Gastrocnemius medialis (tissue), 4 donors: ENCODE measurements at regions not wholly inside any gene's neighbourhood (a gene's known extent, or its start where the extent isn't known, plus 50 kb on each side); places are given as distances from the start of the nearest gene placed in this dataset.

ENCODE experiments used
- ATAC-seq, 2 donors: fragments of 150-250 bp; one replicate each; pipeline ENCODE4 v1.9.1; 2016
- DNase-seq, 2 donors: peaks; one replicate each; pipeline ENCODE4 v3.0.0-alpha.2; 2019
- H3K27ac ChIP-seq, 4 donors: fragments of 200-600 bp; sonication (generic); 1 replicate in 1 of 4; 2 replicates in 3 of 4; pipeline ENCODE4 v1.5.1; 2016 to 2018; ENCODE audit warnings: mild to moderate bottlenecking in 2 of 4, moderate library complexity in 1 of 4
- H3K27me3 ChIP-seq, 3 donors: fragments of 200-600 bp; sonication (generic) in 2 of 3; 1 replicate in 1 of 3; 2 replicates in 2 of 3; pipeline versions ENCODE4 v1.5.1 to v1.6.0; 2016 to 2019; ENCODE audit warnings: mild to moderate bottlenecking in 1 of 3, moderate library complexity in 1 of 3
- H3K36me3 ChIP-seq, 2 donors: fragments of 200-600 bp; sonication (generic) in 1 of 2; one replicate each; pipeline ENCODE4 v1.5.1; 2017 to 2018
- H3K4me1 ChIP-seq, 2 donors: fragments of 200-600 bp; sonication (generic) in 1 of 2; one replicate each; pipeline ENCODE4 v1.5.1; 2016 to 2017; ENCODE audit warnings: mild to moderate bottlenecking in 2 of 2
- H3K4me3 ChIP-seq, 4 donors: fragments of 200-600 bp; sonication (generic) in 3 of 4; 1 replicate in 1 of 4; 2 replicates in 3 of 4; pipeline ENCODE4 v1.5.1; 2016 to 2019; ENCODE audit warnings: mild to moderate bottlenecking in 2 of 4
- H3K9me3 ChIP-seq, 3 donors: fragments of 200-600 bp; sonication (generic) in 2 of 3; 1 replicate in 1 of 3; 2 replicates in 2 of 3; pipeline ENCODE4 v1.5.1; 2016 to 2019
- POLR2A ChIP-seq, 2 donors: fragments of 450-650 bp; IDR thresholded peaks; one replicate each; pipeline ENCODE4 v1.6.1; 2017; ENCODE audit warnings: antibody characterized with exemption in 2 of 2, mild to moderate bottlenecking in 2 of 2, moderate library complexity in 2 of 2
- in situ Hi-C, 4 donors: fragments of 200-750 bp; cut with MboI; loops; one replicate each; pipeline versions ENCODE4 v1.15.0 to v1.8.0; 2017; ENCODE audit warnings: low sequenced_read_pairs in 4 of 4
- intact Hi-C: fragments of 100-400 bp; cut with DNase I; formaldehyde crosslinking; loops from one replicate; pipeline ENCODE4 v1.15.1; 2023; ENCODE audit warnings: low total_unique reads
- TF ChIP-seq, protein P1 (sequence below), 5 experiments: fragments of 450-650 bp in 3 of 5; fragments of 200-600 bp in 2 of 5; sonication (generic) in 2 of 5; IDR thresholded peaks in 4 of 5; conservative IDR thresholded peaks in 1 of 5; 1 replicate in 4 of 5; 2 replicates in 1 of 5; pipeline ENCODE4 v1.5.1; 2016 to 2019; ENCODE audit warnings: antibody characterized with exemption in 5 of 5, mild to moderate bottlenecking in 3 of 5, moderate library complexity in 3 of 5

DNA sequence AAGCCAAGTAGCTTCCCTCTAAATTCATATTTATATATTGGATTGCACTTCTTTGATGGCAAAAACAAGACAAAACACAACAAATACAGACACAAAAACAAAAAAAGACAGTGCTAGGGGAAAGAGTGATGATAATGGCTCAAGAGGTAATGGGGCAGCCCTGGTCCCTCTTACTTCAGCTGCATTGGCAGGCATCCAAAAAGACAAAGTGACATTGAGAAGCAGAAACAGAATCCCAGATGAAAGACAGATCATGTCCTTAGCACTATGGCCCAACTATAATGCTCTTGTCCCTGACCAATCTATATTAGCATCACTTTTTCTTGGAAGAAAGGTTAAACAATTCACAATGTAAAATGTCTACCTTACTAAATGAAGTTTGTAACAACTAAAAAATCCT is 76.2 kb downstream of the GPR85 start:
- DNase-seq = no peak
- H3K4me3 ChIP-seq = no peak overlapping the region
- intact Hi-C loops = no loop called here
- no peaks in the 10 kb centered on the region for H3K36me3 ChIP-seq
- no peak overlapping the region for H3K27ac ChIP-seq
- in situ Hi-C loops = no loop called here
- no peaks in the 10 kb centered on the region for H3K4me1 ChIP-seq
- H3K9me3 ChIP-seq = no peaks in the 10 kb centered on the region
- no peak for ATAC-seq
- TF ChIP-seq POLR2A (IDR thresholded peaks at IDR 0.05) = no peak
- TF ChIP-seq, protein P1, sequence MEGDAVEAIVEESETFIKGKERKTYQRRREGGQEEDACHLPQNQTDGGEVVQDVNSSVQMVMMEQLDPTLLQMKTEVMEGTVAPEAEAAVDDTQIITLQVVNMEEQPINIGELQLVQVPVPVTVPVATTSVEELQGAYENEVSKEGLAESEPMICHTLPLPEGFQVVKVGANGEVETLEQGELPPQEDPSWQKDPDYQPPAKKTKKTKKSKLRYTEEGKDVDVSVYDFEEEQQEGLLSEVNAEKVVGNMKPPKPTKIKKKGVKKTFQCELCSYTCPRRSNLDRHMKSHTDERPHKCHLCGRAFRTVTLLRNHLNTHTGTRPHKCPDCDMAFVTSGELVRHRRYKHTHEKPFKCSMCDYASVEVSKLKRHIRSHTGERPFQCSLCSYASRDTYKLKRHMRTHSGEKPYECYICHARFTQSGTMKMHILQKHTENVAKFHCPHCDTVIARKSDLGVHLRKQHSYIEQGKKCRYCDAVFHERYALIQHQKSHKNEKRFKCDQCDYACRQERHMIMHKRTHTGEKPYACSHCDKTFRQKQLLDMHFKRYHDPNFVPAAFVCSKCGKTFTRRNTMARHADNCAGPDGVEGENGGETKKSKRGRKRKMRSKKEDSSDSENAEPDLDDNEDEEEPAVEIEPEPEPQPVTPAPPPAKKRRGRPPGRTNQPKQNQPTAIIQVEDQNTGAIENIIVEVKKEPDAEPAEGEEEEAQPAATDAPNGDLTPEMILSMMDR (IDR thresholded peaks at IDR 0.05 in 4 of 5, conservative IDR thresholded peaks at IDR 0.05 in 1 of 5) = no peak
- no peaks in the 10 kb centered on the region for H3K27me3 ChIP-seq

DNA sequence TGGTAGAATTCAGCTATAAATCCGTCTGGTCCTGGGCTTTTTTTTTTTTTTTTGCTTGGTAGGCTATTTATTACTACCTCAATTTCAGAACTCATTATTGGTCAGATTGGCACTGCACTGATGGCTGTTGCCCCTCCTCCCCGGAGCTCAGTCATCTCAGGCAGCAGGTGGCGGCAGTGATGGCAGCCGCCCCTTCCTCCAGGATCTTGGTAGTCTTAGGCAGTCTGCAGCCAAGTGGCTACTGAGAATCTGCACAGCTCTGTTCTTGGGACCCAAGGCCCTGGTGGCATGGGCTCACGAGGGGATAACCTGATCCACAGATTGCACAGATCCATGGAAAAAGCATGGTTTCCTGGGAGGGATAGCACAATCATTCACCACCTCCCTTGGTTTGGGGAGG is 77.9 kb downstream of the GPR85 start:
- no peak overlapping the region for H3K27ac ChIP-seq
- intact Hi-C loops = no loop called here
- TF ChIP-seq, protein P1 (IDR thresholded peaks at IDR 0.05 in 4 of 5, conservative IDR thresholded peaks at IDR 0.05 in 1 of 5) = no peak
- TF ChIP-seq POLR2A (IDR thresholded peaks at IDR 0.05) = no peak
- H3K36me3 ChIP-seq = no peaks in the 10 kb centered on the region
- DNase-seq (no peak), ATAC-seq (no peak)
- H3K9me3 ChIP-seq = no peaks in the 10 kb centered on the region
- H3K27me3 ChIP-seq = no peaks in the 10 kb centered on the region
- H3K4me3 ChIP-seq = no peak overlapping the region
- in situ Hi-C loops = no loop called here
- no peaks in the 10 kb centered on the region for H3K4me1 ChIP-seq

DNA sequence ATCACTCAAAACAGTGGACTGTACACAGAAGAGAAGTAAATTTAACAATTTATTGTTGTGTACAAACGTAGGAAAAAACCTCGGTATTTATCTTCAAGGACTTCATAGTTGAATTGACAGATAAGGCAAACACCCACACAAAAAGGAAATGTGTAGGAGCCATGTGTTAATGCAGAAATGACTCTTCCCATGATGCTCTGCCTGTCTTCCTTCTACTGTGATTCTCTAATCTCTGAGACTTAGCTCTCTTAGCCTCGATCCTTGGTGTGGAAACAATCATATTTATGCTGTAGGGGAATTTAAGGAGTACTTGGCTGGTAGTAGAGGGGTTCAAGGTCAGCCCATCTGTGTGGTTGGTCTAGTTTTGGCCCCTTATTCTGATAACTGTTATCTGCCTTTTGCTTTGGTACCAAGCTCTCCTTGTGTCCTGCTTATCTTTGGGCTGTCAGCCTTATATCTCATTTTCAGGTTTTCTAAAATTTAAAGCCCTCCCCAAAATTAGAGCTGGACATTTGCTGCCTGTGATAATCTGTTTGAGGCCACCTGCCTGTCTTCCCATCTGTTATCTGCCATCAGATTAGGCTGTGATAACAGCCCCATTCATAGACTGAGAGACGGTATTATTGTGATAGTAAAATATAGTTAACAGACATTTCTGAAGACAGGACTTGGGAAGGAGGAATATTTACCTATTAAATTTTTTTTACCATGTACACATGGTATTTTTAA is 81.7 kb downstream of the GPR85 start:
- no peaks in the 10 kb centered on the region for H3K27me3 ChIP-seq
- intact Hi-C loops = no loop called here
- no peaks in the 10 kb centered on the region for H3K36me3 ChIP-seq
- no peaks in the 10 kb centered on the region for H3K9me3 ChIP-seq
- DNase-seq (no peak), ATAC-seq (no peak)
- no peak overlapping the region for H3K27ac ChIP-seq
- H3K4me1 ChIP-seq = no peaks in the 10 kb centered on the region
- in situ Hi-C loops = no loop called here
- no peak for TF ChIP-seq POLR2A (IDR thresholded peaks at IDR 0.05)
- TF ChIP-seq, protein P1 (IDR thresholded peaks at IDR 0.05 in 4 of 5, conservative IDR thresholded peaks at IDR 0.05 in 1 of 5) = no peak
- H3K4me3 ChIP-seq = no peak overlapping the region

DNA sequence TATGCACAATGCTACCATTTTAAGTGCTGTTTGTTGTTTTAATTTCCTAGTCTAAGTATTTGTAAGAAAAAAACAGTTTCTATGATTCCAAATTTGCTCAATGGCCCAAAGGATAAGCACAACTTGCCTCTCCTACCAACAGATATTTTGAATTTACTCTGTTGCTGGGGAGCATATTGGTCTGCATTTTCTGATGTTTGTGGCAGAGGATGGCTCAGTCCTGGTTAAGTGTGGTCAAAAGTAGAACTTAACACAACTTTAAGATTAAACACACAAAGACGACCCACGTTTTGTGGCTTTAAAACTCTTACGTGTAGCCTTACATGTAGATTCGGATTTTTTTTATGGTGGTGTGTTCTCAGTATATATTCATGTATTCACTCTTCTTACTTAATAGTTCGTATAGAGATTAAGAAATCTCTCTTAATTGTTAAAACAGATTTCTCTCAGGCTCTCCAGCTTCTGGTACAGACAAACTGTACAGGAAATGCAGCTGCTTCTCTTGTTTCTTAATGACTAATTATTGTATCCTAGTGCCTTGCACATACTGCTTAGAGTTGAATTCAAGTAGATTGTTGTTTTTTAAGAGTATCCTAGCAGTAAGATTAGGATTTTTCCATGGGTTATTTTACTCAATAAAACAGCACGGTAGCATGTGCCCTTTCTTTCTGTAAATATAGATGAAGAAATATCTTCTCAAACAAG is 86.2 kb downstream of the GPR85 start:
- ATAC-seq (no peak), DNase-seq (no peak)
- no peaks in the 10 kb centered on the region for H3K36me3 ChIP-seq
- H3K4me1 ChIP-seq = no peaks in the 10 kb centered on the region
- TF ChIP-seq, protein P1 (IDR thresholded peaks at IDR 0.05 in 4 of 5, conservative IDR thresholded peaks at IDR 0.05 in 1 of 5) = no peak
- no peak for TF ChIP-seq POLR2A (IDR thresholded peaks at IDR 0.05)
- no peaks in the 10 kb centered on the region for H3K27me3 ChIP-seq
- H3K9me3 ChIP-seq = no peaks in the 10 kb centered on the region
- no peak overlapping the region for H3K4me3 ChIP-seq
- intact Hi-C loops = no loop called here
- no peak overlapping the region for H3K27ac ChIP-seq
- in situ Hi-C loops = no loop called here
